Naive thymus-derived CD4-positive, alpha-beta T cell (primary cell): ENCODE measurements at regions not wholly inside any gene's neighbourhood (a gene's known extent, or its start where the extent isn't known, plus 50 kb on each side); places are given as distances from the start of the nearest gene placed in this dataset.

ENCODE experiments used
- ATAC-seq: fragments of 150-1000 bp; cut with Tn5 transposase; 2 replicates; pipeline ENCODE4 v1.10.0; 2021; ENCODE audit warnings: mild to moderate bottlenecking, moderate library complexity
- CTCF ChIA-PET: fragments of 350-600 bp; sonication (Branson Sonifier 250); formaldehyde crosslinking; loops from one replicate; lab custom pipeline; 2021; ENCODE audit warnings: antibody characterized with exemption; lab: Charles Lee
- POLR2A ChIA-PET: fragments of 350-600 bp; sonication (Branson Sonifier 250); formaldehyde crosslinking; loops from one replicate; lab custom pipeline; 2021; ENCODE audit warnings: antibody characterized with exemption, inconsistent platforms; lab: Charles Lee
- DNase-seq, 9 donors: peaks; one replicate each; pipeline versions ENCODE4 v3.0.0 to v3.0.0-alpha.2; 2020 to 2022; ENCODE audit warnings: mixed read lengths in 1 of 9
- H3K27ac ChIP-seq: one replicate; pipeline ENCODE4 v1.7.0; 2013; ENCODE audit warnings: mild to moderate bottlenecking, low read depth, low read length, moderate library complexity
- H3K27me3 ChIP-seq, 2 donors: one replicate each; pipeline ENCODE4 v1.7.0; 2013; ENCODE audit warnings: low read length in 2 of 2, mild to moderate bottlenecking in 2 of 2, moderate library complexity in 2 of 2; ENCODE audit not compliant: control insufficient read depth in 2 of 2, insufficient read depth in 2 of 2
- H3K36me3 ChIP-seq, 3 experiments: 1 replicate in 2 of 3; 2 replicates in 1 of 3; pipeline ENCODE4 v1.7.0; 2013; ENCODE audit warnings: low read length in 3 of 3, mild to moderate bottlenecking in 3 of 3, moderate library complexity in 1 of 3; ENCODE audit not compliant: insufficient read depth in 3 of 3, control insufficient read depth in 2 of 3
- H3K4me1 ChIP-seq, 2 donors: one replicate each; pipeline ENCODE4 v1.7.0; 2013; ENCODE audit warnings: low read length in 2 of 2, mild to moderate bottlenecking in 2 of 2, moderate library complexity in 1 of 2; ENCODE audit not compliant: control insufficient read depth in 2 of 2, insufficient read depth in 2 of 2
- H3K4me3 ChIP-seq: 2 replicates; pipeline ENCODE4 v1.7.0; 2013; ENCODE audit warnings: mild to moderate bottlenecking, low read length
- H3K9me3 ChIP-seq, 3 experiments: 1 replicate in 2 of 3; 2 replicates in 1 of 3; pipeline ENCODE4 v1.7.0; 2013; ENCODE audit warnings: low read length in 3 of 3; ENCODE audit not compliant: control insufficient read depth in 2 of 3
- H3K27ac Mint-ChIP-seq, 9 donors: one replicate each; pipeline ENCODE4 v1.8.0; 2020 to 2022; ENCODE audit warnings: mixed read lengths in 9 of 9, mild to moderate bottlenecking in 8 of 9, moderate library complexity in 5 of 9, inconsistent platforms in 2 of 9
- H3K27me3 Mint-ChIP-seq, 5 donors: one replicate each; pipeline ENCODE4 v1.8.0; 2021 to 2022; ENCODE audit warnings: mixed read lengths in 5 of 5, mild to moderate bottlenecking in 1 of 5
- H3K36me3 Mint-ChIP-seq, 5 donors: one replicate each; pipeline ENCODE4 v1.8.0; 2020 to 2022; ENCODE audit warnings: mixed read lengths in 5 of 5, mild to moderate bottlenecking in 3 of 5, inconsistent platforms in 1 of 5
- H3K4me1 Mint-ChIP-seq, 7 donors: one replicate each; pipeline ENCODE4 v1.8.0; 2020 to 2022; ENCODE audit warnings: mixed read lengths in 7 of 7, mild to moderate bottlenecking in 3 of 7, inconsistent platforms in 1 of 7
- H3K4me3 Mint-ChIP-seq, 10 donors: one replicate each; pipeline ENCODE4 v1.8.0; 2020 to 2022; ENCODE audit warnings: mild to moderate bottlenecking in 10 of 10, mixed read lengths in 10 of 10, moderate library complexity in 6 of 10, inconsistent platforms in 2 of 10
- H3K9me3 Mint-ChIP-seq, 11 donors: one replicate each; pipeline ENCODE4 v1.8.0; 2020 to 2022; ENCODE audit warnings: mixed read lengths in 11 of 11, mild to moderate bottlenecking in 4 of 11, inconsistent platforms in 1 of 11, moderate library complexity in 1 of 11
- intact Hi-C, 2 donors: fragments of 100-400 bp; cut with micrococcal nuclease; formaldehyde crosslinking; loops; one replicate each; pipeline ENCODE4 v1.15.1; 2023

DNA sequence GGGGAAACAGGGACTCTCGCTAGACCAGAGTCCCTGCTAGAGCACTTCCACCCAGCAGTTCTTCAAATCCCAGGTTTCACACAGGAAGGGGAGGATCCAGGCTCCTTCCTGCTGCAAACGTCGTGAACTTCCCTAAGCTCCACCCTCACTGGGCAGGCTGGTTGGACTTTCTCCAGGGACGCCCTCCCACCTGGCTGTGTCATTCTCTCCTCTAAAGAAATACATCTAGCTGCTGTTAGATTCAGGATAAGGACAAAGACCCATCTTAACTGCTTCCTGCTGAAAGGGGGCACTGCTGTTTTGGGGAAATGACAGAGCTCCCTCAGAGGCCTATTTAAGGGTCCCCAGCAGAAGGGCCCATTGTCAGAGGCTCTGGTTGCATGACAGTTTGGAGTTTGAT is 230.7 kb downstream of the SEMA6A start:
- CTCF ChIA-PET, result interaction anchor here (0.5 kb wide), 1 partner anchor 148 kb away, joined by 4 read pairs; no protein-coding TSS in a partner anchor
- DNase-seq (no peak), ATAC-seq (no peak)
- H3K36me3 ChIP-seq, result no peaks in the 10 kb centered on the region
- H3K4me3 Mint-ChIP-seq, result no peak overlapping the region
- no peak overlapping the region for H3K27ac Mint-ChIP-seq
- no peaks in the 10 kb centered on the region for H3K27me3 Mint-ChIP-seq
- POLR2A ChIA-PET, result no interaction called here
- H3K9me3 Mint-ChIP-seq, result peaks cover 4 to 90% (median 23%) of the 10 kb centered on the region in 11 donors
- H3K9me3 ChIP-seq, result peaks cover 0 to 9% (median 0%) of the 10 kb centered on the region in 3 experiments
- H3K36me3 Mint-ChIP-seq, result peaks cover 0 to 80% (median 73%) of the 10 kb centered on the region in 5 donors
- no peak overlapping the region for H3K4me3 ChIP-seq
- no peak overlapping the region for H3K27ac ChIP-seq
- H3K4me1 ChIP-seq, result no peaks in the 10 kb centered on the region
- peaks cover 0 to 2% (median 0%) of the 10 kb centered on the region in 7 donors for H3K4me1 Mint-ChIP-seq
- intact Hi-C loops, result no loop called here
- no peaks in the 10 kb centered on the region for H3K27me3 ChIP-seq
